ENCODE measurements at regions not wholly inside any gene's neighbourhood (a gene's known extent, or its start where the extent isn't known, plus 50 kb on each side); places are given as distances from the start of the nearest gene placed in this dataset.

GRCh38 chr4:123619326-123619725 lies 222.7 kb downstream of the SPRY1 start:
- Mint-ChIP-seq H3K4me1 (ENCODE audit: low read depth) (0 out of 2 replicates have a peak, but pooled peaks cover 5% of the 10 kb centered on the region), H3K4me3 (no peak overlapping the region), H3K9me3 (no peaks in the 10 kb centered on the region), H3K27me3 (ENCODE audit: insufficient read depth) (peaks cover 1% of the 10 kb centered on the region; the same call in 1 of the 2 replicates), H3K36me3 (ENCODE audit: low read depth) (no peaks in the 10 kb centered on the region), H3K27ac (no peak overlapping the region)
- TF ChIP-seq, protein P1, sequence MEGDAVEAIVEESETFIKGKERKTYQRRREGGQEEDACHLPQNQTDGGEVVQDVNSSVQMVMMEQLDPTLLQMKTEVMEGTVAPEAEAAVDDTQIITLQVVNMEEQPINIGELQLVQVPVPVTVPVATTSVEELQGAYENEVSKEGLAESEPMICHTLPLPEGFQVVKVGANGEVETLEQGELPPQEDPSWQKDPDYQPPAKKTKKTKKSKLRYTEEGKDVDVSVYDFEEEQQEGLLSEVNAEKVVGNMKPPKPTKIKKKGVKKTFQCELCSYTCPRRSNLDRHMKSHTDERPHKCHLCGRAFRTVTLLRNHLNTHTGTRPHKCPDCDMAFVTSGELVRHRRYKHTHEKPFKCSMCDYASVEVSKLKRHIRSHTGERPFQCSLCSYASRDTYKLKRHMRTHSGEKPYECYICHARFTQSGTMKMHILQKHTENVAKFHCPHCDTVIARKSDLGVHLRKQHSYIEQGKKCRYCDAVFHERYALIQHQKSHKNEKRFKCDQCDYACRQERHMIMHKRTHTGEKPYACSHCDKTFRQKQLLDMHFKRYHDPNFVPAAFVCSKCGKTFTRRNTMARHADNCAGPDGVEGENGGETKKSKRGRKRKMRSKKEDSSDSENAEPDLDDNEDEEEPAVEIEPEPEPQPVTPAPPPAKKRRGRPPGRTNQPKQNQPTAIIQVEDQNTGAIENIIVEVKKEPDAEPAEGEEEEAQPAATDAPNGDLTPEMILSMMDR (IDR thresholded peaks at IDR 0.05) = no peak
- no peak for DNase-seq

- H3K4me3 Mint-ChIP-seq = no peak overlapping the region
- no peaks in the 10 kb centered on the region for H3K9me3 Mint-ChIP-seq
- TF ChIP-seq, protein P1 (IDR thresholded peaks at IDR 0.05) = no peak
- H3K4me1 Mint-ChIP-seq (ENCODE audit: low read depth) = peaks cover 5% of the 10 kb centered on the region; the same call in 1 of the 2 replicates
- no peaks in the 10 kb centered on the region; the same call in 1 of the 2 replicates for H3K27me3 Mint-ChIP-seq (ENCODE audit: insufficient read depth)
- no peak overlapping the region for H3K27ac Mint-ChIP-seq
- no peaks in the 10 kb centered on the region for H3K36me3 Mint-ChIP-seq (ENCODE audit: low read depth)
- DNase-seq = no peak
These were observed 223.3 kb downstream of the SPRY1 start for GRCh38 chr4:123619895-123620294.

DNA sequence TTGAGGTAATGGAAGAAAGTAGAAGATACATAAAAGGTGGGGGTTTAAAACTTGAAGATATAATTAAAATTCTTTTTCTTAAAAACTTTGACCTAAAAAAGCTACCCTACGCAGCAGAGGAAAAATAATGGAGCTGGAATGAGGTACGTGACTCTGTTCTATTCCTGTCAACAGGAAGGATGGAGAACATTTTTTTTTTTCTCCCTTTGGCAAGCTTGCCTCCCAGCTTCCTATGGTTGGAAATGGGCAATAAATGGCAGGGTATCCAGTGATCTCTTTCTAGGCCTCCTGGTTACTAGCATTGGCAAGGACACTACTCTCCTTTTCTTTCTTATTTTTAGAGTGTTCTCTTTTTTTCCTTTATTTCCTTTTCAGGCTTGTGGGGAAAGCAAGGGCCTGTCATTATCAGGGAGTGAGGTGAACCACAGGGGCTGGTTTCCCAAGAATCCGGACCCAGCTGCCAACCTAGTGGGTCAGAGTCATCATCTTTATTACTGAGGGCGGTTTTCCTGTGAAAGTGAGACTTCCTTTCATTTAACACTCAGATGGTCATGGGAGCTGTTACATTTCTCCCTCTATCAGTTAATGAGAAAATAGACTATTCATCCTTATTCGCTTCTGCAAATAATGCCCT lies 224.6 kb downstream of the SPRY1 start:
- Mint-ChIP-seq H3K4me3 (no peak overlapping the region), H3K27ac (no peak overlapping the region), H3K27me3 (ENCODE audit: insufficient read depth) (no peaks in the 10 kb centered on the region; the same call in 1 of the 2 replicates), H3K4me1 (ENCODE audit: low read depth) (peaks cover 5% of the 10 kb centered on the region; the same call in 1 of the 2 replicates), H3K36me3 (ENCODE audit: low read depth) (no peaks in the 10 kb centered on the region), H3K9me3 (no peaks in the 10 kb centered on the region)
- no peak for DNase-seq
- TF ChIP-seq, protein P1 (IDR thresholded peaks at IDR 0.05) = no peak

DNA sequence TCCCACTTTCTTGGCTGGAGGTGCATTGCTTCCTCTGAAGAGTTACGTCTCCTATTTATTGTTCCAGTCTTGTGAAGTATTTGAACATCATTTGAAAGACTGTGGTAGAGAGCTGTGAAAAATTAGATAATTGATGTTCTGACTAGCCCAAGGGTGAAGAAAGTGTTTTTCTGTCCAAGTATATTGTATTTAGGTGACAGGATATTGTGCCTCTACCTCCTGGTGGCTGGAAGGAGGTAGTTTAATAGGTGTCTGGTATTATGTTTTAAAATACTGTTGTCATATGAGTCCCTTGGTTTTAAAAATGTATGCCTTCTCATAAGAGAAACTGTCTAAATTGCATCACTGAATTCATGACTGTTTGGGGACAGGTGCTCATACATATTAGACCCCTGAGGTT lies 226.0 kb downstream of the SPRY1 start:
- no peaks in the 10 kb centered on the region for H3K9me3 Mint-ChIP-seq
- H3K36me3 Mint-ChIP-seq (ENCODE audit: low read depth) = no peaks in the 10 kb centered on the region
- no peak overlapping the region for H3K27ac Mint-ChIP-seq
- H3K27me3 Mint-ChIP-seq (ENCODE audit: insufficient read depth) = no peaks in the 10 kb centered on the region; the same call in 1 of the 2 replicates
- no peak overlapping the region for H3K4me3 Mint-ChIP-seq
- TF ChIP-seq, protein P1 (IDR thresholded peaks at IDR 0.05) = 0 out of 2 replicates have a peak, but pooled peaks have one; percentile 15
- DNase-seq = no peak
- H3K4me1 Mint-ChIP-seq (ENCODE audit: low read depth) = no peaks in the 10 kb centered on the region; the same call in 1 of the 2 replicates

DNA sequence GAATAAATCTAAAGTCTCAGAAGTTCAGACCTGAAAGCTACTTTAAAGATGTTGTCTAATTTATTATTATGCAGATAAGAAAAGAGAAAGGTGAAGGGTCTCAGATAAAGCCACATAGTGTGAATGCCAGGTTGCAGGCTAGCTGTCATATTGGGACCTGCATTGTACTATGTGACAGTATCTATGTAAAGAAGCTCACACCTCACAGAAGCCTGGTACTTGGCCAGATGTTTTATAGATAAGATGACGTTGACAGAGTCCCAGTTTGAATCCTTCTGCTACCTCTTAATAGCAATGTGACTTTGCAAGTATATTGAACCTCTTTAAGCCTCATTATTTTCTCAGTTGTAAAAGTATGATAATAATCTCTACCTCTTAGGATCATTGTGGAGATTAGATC lies 227.0 kb downstream of the SPRY1 start:
- H3K4me3 Mint-ChIP-seq = no peak overlapping the region
- H3K36me3 Mint-ChIP-seq (ENCODE audit: low read depth) = no peaks in the 10 kb centered on the region
- TF ChIP-seq, protein P1 (IDR thresholded peaks at IDR 0.05) = no peak
- H3K9me3 Mint-ChIP-seq = no peaks in the 10 kb centered on the region
- H3K27me3 Mint-ChIP-seq (ENCODE audit: insufficient read depth) = no peaks in the 10 kb centered on the region; the same call in 1 of the 2 replicates
- H3K27ac Mint-ChIP-seq = no peak overlapping the region
- no peak for DNase-seq
- no peaks in the 10 kb centered on the region; the same call in 1 of the 2 replicates for H3K4me1 Mint-ChIP-seq (ENCODE audit: low read depth)
